ENCODE measurements at regions not wholly inside any gene's neighbourhood (a gene's known extent, or its start where the extent isn't known, plus 50 kb on each side); places are given as distances from the start of the nearest gene placed in this dataset.
A peak's percentile ranks its signal among the peaks of the same experiment; 100 is the strongest.

DNA sequence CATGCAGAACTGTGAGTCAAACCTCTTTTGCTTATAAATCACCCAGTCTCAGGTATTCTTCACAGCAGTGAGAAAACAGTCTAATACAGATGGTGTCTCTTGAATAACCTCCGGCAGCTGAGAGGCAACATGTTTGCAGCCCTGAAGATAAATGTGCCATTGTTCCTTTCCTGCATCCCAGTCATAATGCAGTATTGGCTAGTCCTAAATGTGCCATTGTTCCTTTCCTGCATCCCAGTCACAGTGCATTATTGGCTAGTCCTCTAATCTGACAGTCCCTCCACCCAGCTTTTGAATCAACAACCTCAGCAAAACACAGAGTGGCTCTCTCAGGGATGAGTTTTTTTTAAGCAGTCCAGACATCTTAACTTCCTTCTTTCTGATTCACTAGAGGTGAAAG is 550.7 kb downstream of the RIT2 start:
- no peak overlapping the region for H3K4me3 Mint-ChIP-seq
- H3K4me1 Mint-ChIP-seq = no peaks in the 10 kb centered on the region
- no peak for DNase-seq
- no peak for ATAC-seq
- H3K27me3 Mint-ChIP-seq = no peaks in the 10 kb centered on the region
- H3K9me3 Mint-ChIP-seq = peaks cover 0 to 12% of the 10 kb centered on the region in 2 donors
- H3K27ac Mint-ChIP-seq = no peak overlapping the region

DNA sequence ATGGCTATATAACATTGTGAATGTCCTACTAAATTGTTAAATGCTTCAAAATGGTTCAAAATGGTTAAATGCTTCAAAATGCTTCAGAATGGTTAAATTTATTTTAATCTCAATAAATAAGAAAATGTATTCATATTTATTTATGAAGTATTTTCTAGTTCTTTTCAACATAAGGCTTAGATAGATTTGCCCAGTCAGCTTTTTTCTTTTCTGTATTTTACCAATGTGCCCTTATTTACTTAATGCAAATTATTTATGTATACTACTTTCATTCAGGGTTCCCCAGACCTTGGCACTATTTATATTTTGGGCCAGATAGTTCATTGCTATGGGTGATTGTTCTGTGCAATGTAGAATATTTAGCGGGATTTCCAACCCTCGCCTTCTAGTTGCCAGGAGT is 546.7 kb downstream of the RIT2 start:
- Mint-ChIP-seq H3K4me1 (no peaks in the 10 kb centered on the region), H3K27ac (no peak overlapping the region), H3K9me3 (peaks cover 0 to 12% of the 10 kb centered on the region in 2 donors), H3K4me3 (no peak overlapping the region), H3K27me3 (no peaks in the 10 kb centered on the region)
- DNase-seq = no peak
- ATAC-seq = no peak

DNA sequence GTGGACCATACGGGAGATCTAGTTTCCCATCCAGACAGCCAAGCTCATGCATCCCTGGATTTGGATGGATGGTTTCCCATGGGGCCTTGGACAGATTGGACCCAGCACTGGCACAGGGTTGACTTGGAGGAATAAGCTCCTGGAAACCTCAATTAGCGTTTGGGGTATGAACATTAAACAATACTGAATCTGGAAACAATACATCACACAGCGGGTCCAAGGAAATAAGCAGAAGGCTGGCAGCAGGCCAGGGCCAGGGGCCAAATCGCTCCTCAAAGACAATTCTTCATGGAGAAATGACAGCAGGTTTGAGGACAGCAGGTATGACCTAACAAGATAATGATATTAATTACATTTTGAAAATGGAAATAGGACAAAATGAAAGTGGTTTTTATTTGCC is 540.6 kb downstream of the RIT2 start:
- Mint-ChIP-seq H3K27me3 (no peaks in the 10 kb centered on the region), H3K4me1 (no peaks in the 10 kb centered on the region), H3K27ac (no peak overlapping the region), H3K4me3 (no peak overlapping the region), H3K9me3 (peaks cover 0 to 7% of the 10 kb centered on the region in 2 donors)
- ATAC-seq (no peak), DNase-seq (no peak)

DNA sequence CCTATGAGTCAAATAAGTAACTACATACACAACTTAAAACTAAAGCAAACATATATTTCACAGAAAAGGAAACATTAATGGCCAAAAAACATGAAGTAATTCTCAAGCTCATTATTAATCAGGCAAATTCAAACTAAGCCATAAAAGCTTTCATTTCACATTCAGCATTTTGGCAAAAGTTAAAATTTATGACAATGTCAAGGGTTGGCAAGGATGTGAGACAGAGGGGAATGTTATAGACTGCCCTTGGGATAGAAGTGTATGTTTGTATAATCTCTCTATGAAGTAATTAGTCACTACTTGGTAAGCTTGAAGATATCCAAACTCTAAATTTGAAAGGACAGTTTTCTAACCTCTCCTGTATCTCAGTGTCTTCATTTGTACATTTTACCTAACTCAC is 539.4 kb downstream of the RIT2 start:
- ATAC-seq (no peak), DNase-seq (no peak)
- Mint-ChIP-seq H3K4me3 (no peak overlapping the region), H3K27ac (no peak overlapping the region), H3K4me1 (no peaks in the 10 kb centered on the region), H3K27me3 (no peaks in the 10 kb centered on the region), H3K9me3 (peaks cover 0 to 7% of the 10 kb centered on the region in 2 donors)

DNA sequence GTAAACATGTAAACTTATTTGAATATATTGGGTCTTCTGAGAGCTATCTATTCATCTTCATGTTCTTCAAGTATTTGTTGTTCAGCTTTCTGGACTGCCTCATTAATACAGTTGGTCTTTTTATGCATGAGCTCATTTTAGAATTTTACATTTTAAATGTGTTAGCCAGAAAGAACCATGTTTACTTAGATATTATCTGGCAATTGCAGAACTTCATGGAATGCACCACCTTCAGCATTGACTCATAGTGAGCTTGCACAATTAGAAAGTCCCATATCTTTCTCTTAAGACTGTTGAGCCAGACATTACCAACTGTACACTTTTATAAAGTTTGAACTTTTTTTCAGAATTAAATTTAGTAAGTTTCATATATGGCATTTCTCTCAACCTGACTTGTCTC is 536.7 kb downstream of the RIT2 start:
- H3K27me3 Mint-ChIP-seq = no peaks in the 10 kb centered on the region
- no peak overlapping the region for H3K4me3 Mint-ChIP-seq

DNA sequence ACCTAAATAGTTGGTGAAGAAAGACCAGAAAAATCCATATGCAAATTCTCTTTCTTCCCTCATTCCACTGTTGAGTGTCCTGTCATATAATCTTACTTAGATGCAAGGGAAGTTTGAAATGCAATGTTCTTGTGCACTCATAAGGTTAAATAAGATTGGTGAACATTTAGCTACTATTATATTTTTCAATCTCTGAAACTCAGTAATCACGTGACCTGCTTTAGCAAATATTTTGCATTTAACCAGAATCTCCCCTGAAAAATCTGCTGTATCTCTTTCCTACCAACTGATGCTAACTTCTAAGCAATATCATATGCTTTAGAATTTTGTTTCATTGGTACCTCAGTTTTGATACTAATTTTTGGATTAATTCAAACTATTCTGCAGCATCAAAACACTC is 533.2 kb downstream of the RIT2 start:
- Mint-ChIP-seq H3K9me3 (peaks cover 9 to 10% of the 10 kb centered on the region in 2 donors), H3K27ac (no peak overlapping the region), H3K27me3 (no peaks in the 10 kb centered on the region), H3K4me1 (no peaks in the 10 kb centered on the region), H3K4me3 (no peak overlapping the region)
- DNase-seq (no peak), ATAC-seq (no peak)

More for the DNA sequence above, 536.7 kb downstream of the RIT2 start:
- Mint-ChIP-seq H3K9me3 (peaks cover 0 to 13% of the 10 kb centered on the region in 2 donors), H3K4me1 (no peaks in the 10 kb centered on the region), H3K27ac (no peak overlapping the region)
- ATAC-seq (no peak), DNase-seq (no peak)

DNA sequence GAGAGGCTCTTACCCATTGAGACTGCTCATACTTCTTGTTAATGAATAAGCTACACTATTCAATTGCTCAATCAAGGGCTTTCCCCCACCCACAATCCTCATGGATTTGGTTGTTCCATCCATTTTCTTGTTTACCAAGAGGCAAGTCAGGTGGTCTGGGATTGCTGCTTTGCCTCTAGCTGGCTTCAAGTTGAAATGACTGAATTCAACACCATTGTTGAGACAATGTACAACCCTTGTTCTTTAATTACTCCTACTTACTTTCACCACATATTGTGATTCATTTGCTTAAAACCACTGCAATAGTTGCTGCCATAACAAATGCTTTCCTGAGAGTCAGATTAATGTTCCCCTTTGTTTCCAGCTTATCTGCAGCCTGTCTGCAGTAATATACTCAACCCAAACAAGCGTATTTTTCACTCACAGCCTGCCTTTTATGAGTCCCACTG is 532.2 kb downstream of the RIT2 start:
- no peak overlapping the region for H3K27ac Mint-ChIP-seq
- H3K4me1 Mint-ChIP-seq = no peaks in the 10 kb centered on the region
- H3K9me3 Mint-ChIP-seq = peaks cover 17 to 18% of the 10 kb centered on the region in 2 donors
- no peak for ATAC-seq
- DNase-seq = no peak
- no peak overlapping the region for H3K4me3 Mint-ChIP-seq
- no peaks in the 10 kb centered on the region for H3K27me3 Mint-ChIP-seq

DNA sequence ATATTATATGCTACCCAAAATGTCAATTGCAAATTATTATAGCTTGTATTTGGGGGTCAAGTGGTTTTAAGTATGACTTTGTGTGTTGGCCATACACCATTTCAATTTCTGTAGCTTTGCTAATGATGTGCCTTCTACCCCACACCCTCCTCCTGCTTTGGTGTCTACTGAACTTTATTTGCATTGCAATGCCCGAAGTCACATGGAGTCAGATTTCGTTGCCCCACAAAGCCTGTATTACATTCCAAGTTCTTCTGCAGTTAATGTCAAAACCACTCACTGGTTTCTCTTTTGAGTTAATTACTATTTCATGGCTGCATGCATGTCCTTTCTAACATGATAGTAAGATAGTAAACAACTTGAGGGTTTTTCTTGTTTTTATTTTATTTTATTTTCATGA is 528.9 kb downstream of the RIT2 start:
- H3K27me3 Mint-ChIP-seq = no peaks in the 10 kb centered on the region
- no peak for ATAC-seq
- H3K4me3 Mint-ChIP-seq = no peak overlapping the region
- no peak overlapping the region for H3K27ac Mint-ChIP-seq
- no peaks in the 10 kb centered on the region for H3K4me1 Mint-ChIP-seq
- H3K9me3 Mint-ChIP-seq = peaks cover 17 to 24% of the 10 kb centered on the region in 2 donors
- no peak for DNase-seq

DNA sequence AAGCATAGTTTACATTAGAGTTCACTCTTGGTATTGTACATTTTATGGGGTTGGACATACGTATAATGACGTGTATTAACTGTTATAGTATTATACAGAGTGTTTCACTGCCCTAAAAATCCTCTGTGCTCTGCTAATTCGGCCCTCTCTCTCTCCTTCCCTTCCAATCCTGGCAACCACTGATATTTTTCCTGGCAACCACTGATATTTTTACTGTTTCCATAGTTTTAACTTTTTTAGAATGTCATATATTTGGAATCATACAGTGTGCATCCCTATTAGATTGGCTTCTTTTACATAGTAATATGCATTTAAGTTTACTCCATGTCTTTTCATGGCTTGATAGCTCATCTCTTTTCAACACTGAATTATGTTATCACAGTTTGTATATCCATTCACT is 526.7 kb downstream of the RIT2 start:
- H3K27me3 Mint-ChIP-seq = no peaks in the 10 kb centered on the region

DNA sequence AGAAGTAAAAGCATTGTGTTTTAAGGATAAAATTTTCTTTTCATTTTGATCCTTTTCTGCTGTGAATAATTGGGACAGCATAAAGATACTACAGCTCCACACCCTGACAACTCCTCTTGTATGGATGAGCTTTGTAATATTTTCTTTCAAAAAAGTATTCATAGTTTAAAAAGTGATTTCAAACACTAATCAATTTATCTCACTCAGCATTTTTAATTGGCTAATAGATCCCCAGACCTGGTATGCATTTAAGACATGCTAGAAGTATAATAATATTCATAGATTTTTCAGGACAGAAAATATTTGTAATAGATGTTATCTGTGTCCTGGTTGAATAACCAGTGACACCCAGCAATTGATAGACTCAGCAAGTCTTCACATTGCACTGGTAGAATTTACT is 510.7 kb downstream of the RIT2 start:
- Mint-ChIP-seq H3K4me1 (no peaks in the 10 kb centered on the region), H3K27ac (no peak overlapping the region), H3K27me3 (no peaks in the 10 kb centered on the region), H3K4me3 (no peak overlapping the region), H3K9me3 (peaks cover 6 to 13% of the 10 kb centered on the region in 2 donors)
- no peak for DNase-seq
- ATAC-seq = no peak

More for the DNA sequence above, 526.7 kb downstream of the RIT2 start:
- DNase-seq (no peak), ATAC-seq (no peak)
- Mint-ChIP-seq H3K4me3 (no peak overlapping the region), H3K27ac (no peak overlapping the region), H3K4me1 (no peaks in the 10 kb centered on the region), H3K9me3 (peaks cover 16 to 24% of the 10 kb centered on the region in 2 donors)

DNA sequence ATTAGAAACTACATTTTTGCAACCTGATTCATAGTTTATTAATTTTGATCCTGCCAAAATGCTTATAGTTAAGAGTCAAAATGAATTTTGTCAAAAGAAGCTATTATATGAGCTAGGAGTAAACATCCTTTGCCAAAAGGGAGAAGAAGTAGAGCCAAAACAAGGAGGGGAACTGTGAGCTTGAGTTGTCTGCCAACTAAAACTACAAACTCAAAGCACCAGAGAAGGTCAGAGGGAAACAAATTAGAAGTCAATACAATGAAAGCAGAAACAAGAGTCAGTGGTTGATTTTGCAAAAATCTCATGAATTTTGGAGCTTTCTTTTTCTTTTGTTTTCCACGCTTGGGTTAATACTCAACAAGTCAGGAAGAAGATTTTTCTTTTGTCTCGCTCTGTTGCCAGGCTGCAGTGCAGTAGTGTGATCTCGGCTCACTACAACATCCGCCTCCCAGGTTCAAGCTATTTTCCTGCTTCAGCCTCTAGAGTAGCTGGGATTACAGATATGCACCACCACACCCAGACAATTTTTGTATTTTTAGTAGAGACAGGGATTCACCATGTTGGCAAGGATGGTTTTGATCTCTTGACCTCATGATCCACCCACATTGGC is 508.5 kb downstream of the RIT2 start:
- Mint-ChIP-seq H3K4me1 (no peaks in the 10 kb centered on the region), H3K9me3 (peaks cover 6 to 14% of the 10 kb centered on the region in 2 donors), H3K4me3 (no peak overlapping the region), H3K27ac (no peak overlapping the region), H3K27me3 (no peaks in the 10 kb centered on the region)
- DNase-seq = no peak
- no peak for ATAC-seq

DNA sequence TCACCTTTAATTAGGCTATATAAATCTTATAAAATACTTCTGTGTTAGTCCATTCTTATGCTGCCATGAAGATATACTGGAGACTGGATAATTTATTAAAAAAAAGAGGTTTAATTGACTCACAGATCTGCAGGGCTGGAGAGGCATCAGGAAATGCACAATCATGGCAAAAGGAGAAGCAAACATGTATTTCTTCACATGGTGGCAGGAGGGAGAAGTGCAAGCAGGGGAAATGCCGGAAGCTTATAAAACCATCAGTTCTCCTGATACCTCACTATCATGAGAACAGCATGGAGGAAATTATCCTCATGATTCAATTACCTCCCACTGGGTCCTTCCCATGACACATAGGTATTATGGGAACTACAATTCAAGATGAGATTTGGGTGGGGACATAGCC is 504.4 kb downstream of the RIT2 start:
- no peaks in the 10 kb centered on the region for H3K27me3 Mint-ChIP-seq
- no peak overlapping the region for H3K4me3 Mint-ChIP-seq
- peaks cover 6 to 16% of the 10 kb centered on the region in 2 donors for H3K9me3 Mint-ChIP-seq
- H3K27ac Mint-ChIP-seq = no peak overlapping the region
- no peaks in the 10 kb centered on the region for H3K4me1 Mint-ChIP-seq
- DNase-seq (no peak), ATAC-seq (no peak)

DNA sequence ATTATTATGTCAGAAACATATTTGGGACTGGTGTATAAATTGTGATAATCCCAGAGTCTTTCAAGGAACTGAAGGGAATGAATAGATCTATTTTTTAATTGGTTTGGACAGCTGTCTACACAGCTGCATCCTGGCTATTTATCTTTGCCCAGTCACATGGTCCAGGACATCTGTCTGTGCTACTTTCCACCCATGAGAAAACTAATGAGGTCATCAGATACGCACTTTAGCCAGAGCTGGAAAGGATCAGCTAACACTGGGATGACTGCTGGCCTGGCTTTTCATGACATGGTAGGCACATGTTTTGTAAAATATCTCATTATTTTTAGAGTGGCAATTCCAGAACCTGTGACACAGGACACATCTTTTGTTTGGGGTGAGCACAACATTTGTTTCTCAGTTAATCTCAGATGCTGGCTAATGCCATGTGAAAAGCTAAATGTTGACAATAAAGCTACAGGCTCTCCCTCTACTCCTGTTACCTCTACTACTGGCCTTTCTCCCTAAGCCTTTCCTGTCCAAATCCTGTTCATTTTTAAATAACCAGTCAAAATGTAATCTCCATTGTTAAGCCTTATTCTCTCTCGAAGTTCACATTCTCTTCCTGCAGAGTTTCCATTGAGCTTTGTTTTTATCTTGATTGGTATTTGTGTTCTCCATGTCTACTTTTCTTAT is 500.7 kb downstream of the RIT2 start:
- DNase-seq (no peak), ATAC-seq (no peak)
- Mint-ChIP-seq H3K4me1 (no peaks in the 10 kb centered on the region), H3K4me3 (no peak overlapping the region), H3K27ac (peak overlapping the region in 1 of 2 donors; percentile 3), H3K9me3 (peaks cover 0 to 20% of the 10 kb centered on the region in 2 donors), H3K27me3 (no peaks in the 10 kb centered on the region)

DNA sequence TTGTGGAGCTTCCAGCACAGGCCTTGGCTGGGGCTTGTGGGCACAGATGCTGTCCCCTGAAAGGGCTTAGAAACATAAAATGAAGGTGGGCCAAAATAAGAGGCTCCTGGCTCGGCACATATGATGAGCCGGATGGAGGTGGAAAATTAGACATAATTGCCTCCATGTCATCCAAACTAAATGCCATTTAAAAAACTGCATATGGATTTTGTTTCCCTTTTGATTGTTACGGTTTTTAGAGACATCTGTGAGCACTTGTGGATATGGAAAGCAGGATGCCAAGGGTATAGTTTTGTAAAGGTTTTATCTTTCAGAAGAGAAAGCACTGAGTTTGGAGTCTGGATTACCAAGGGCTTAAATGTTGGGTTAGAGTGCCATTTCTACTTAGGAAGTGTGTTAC is 498.3 kb downstream of the RIT2 start:
- H3K9me3 Mint-ChIP-seq = peaks cover 0 to 19% of the 10 kb centered on the region in 2 donors
- no peaks in the 10 kb centered on the region for H3K27me3 Mint-ChIP-seq
- H3K4me1 Mint-ChIP-seq = no peaks in the 10 kb centered on the region
- H3K4me3 Mint-ChIP-seq = no peak overlapping the region
- no peak for ATAC-seq
- no peak for DNase-seq
- H3K27ac Mint-ChIP-seq = no peak overlapping the region

DNA sequence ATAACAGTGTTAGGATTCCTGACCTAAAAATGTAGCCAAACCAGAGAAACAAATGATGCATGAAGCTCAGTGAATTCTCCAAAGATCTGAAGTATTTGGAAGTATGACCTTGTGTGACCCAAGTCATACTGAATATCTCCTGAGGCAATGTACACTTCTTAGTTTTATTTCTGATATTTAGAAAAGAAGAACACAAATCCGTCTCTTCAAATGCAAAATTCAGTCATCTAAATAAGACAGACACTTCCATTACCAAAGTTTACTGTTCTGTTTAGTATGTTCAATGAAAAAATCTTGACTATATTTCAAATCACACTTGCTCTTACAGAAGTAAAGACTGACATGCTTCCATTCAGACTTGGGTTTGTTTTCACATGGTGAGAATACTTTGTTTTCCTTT is 495.7 kb downstream of the RIT2 start:
- ATAC-seq = no peak
- no peak overlapping the region for H3K27ac Mint-ChIP-seq

DNA sequence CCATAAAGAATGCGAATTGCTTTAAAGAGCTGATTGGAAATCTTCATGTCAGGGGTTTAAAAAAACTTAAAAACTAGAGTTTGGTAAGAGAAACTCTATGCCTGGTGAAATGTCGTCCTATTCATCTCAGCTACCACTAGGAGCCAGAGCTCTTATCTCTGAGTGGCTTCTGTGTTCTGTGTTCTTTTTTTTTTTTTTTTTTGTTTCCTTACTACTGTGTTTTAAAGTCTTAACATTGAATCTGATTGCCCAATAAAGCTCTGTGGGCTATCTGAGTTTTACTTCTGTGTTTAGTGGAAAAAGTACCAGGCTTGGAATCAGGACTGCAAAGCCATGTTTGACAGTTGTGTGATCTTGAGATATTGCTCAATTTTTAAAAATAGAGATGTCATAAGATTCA is 494.8 kb downstream of the RIT2 start:
- no peak for ATAC-seq
- H3K9me3 Mint-ChIP-seq = peaks cover 0 to 26% of the 10 kb centered on the region in 2 donors

More for the DNA sequence above, 495.7 kb downstream of the RIT2 start:
- peaks cover 0 to 20% of the 10 kb centered on the region in 2 donors for H3K9me3 Mint-ChIP-seq
- no peak overlapping the region for H3K4me3 Mint-ChIP-seq
- H3K27me3 Mint-ChIP-seq = no peaks in the 10 kb centered on the region
- no peak for DNase-seq
- no peaks in the 10 kb centered on the region for H3K4me1 Mint-ChIP-seq

More for the DNA sequence above, 494.8 kb downstream of the RIT2 start:
- Mint-ChIP-seq H3K4me3 (no peak overlapping the region), H3K27me3 (no peaks in the 10 kb centered on the region), H3K4me1 (no peaks in the 10 kb centered on the region), H3K27ac (no peak overlapping the region)
- no peak for DNase-seq
